OCI-LY7 (cell line): ENCODE measurements at regions not wholly inside any gene's neighbourhood (a gene's known extent, or its start where the extent isn't known, plus 50 kb on each side); places are given as distances from the start of the nearest gene placed in this dataset.

Experiments used
- CTCF ChIP-seq: fragments of 200-600 bp; sonication (generic); conservative IDR thresholded peaks from 2 replicates; pipeline ENCODE4 v1.5.1; 2014; ENCODE audit warnings: mild to moderate bottlenecking, antibody characterized with exemption, low read length, moderate library complexity, mixed read lengths
- EZH2phosphoT487 ChIP-seq: fragments of 200-600 bp; sonication (generic); IDR thresholded peaks from 2 replicates; pipeline ENCODE4 v1.6.1; 2018; ENCODE audit warnings: low read depth, borderline replicate concordance, mild to moderate bottlenecking, mixed run types, antibody characterized with exemption, low read length, moderate library complexity, mixed read lengths

- TF ChIP-seq CTCF = no peak
- TF ChIP-seq EZH2phosphoT487 = no peak
Observed at GRCh38 chr3:106620646-106621045, 751.8 kb upstream of the CBLB start.
